ENCODE measurements at regions not wholly inside any gene's neighbourhood (a gene's known extent, or its start where the extent isn't known, plus 50 kb on each side); places are given as distances from the start of the nearest gene placed in this dataset.

- intact Hi-C loops (cut with DNase I) = no loop called here
- Histone ChIP-seq H3K27me3 (no peaks in the 10 kb centered on the region), H3K4me1 (no peaks in the 10 kb centered on the region), H3K4me3 (no peak overlapping the region), H3K36me3 (no peaks in the 10 kb centered on the region), H3K9me3 (no peaks in the 10 kb centered on the region), H3K27ac (no peak overlapping the region)
- FAIRE-seq = no peak
- no peak for ATAC-seq
- TF ChIP-seq CTCF (IDR thresholded peaks at IDR 0.05) = no peak
- WGBS, 2 donors = 29 to 40% methylated on average over 5 of the region's 5 CpGs
- no peak for DNase-seq
Observed at GRCh38 chr12:24541193-24541871, 407.6 kb downstream of the BCAT1 start.

GRCh38 chr12:24539646-24540045 lies 409.3 kb downstream of the BCAT1 start:
- no peaks in the 10 kb centered on the region for H3K36me3 ChIP-seq
- intact Hi-C loops (cut with DNase I) = no loop called here
- no peaks in the 10 kb centered on the region for H3K27me3 ChIP-seq
- H3K27ac ChIP-seq = no peak overlapping the region
- FAIRE-seq = no peak
- H3K4me3 ChIP-seq = no peak overlapping the region
- TF ChIP-seq CTCF (IDR thresholded peaks at IDR 0.05) = no peak
- H3K4me1 ChIP-seq = no peaks in the 10 kb centered on the region
- H3K9me3 ChIP-seq = no peaks in the 10 kb centered on the region
- ATAC-seq = no peak
- WGBS, 2 donors = 75 to 82% methylated on average over 3 of the region's 3 CpGs
- DNase-seq = no peak

- FAIRE-seq (no peak), DNase-seq (no peak), ATAC-seq (no peak)
- no peak for TF ChIP-seq CTCF (IDR thresholded peaks at IDR 0.05)
- Histone ChIP-seq H3K9me3 (no peaks in the 10 kb centered on the region), H3K4me1 (no peaks in the 10 kb centered on the region), H3K4me3 (no peak overlapping the region), H3K27ac (no peak overlapping the region), H3K27me3 (no peaks in the 10 kb centered on the region), H3K36me3 (no peaks in the 10 kb centered on the region)
- intact Hi-C loops (cut with DNase I) = no loop called here
- 50 to 57% methylated on average over 3 of the region's 3 CpGs for WGBS, 2 donors
Observed at GRCh38 chr12:24537083-24537860, 411.6 kb downstream of the BCAT1 start.

GRCh38 chr12:24535334-24536069 lies 413.4 kb downstream of the BCAT1 start:
- Histone ChIP-seq H3K4me1 (no peaks in the 10 kb centered on the region), H3K27ac (no peak overlapping the region), H3K9me3 (no peaks in the 10 kb centered on the region), H3K36me3 (no peaks in the 10 kb centered on the region), H3K27me3 (no peaks in the 10 kb centered on the region), H3K4me3 (no peak overlapping the region)
- 48 to 49% methylated on average over 6 of the region's 6 CpGs for WGBS, 2 donors
- FAIRE-seq = no peak
- DNase-seq = no peak
- no peak for ATAC-seq
- intact Hi-C loops (cut with DNase I) = no loop called here
- no peak for TF ChIP-seq CTCF (IDR thresholded peaks at IDR 0.05)

Measured in pancreas (tissue), 10 donors.